LNCAP (cell line): ENCODE measurements at regions not wholly inside any gene's neighbourhood (a gene's known extent, or its start where the extent isn't known, plus 50 kb on each side); places are given as distances from the start of the nearest gene placed in this dataset.

Source experiments
- TF ChIP-seq, protein P1 (sequence below): fragments of 450-650 bp; IDR thresholded peaks from 2 replicates; pipeline ENCODE4 v1.5.1; 2017; ENCODE audit warnings: mild to moderate bottlenecking

DNA sequence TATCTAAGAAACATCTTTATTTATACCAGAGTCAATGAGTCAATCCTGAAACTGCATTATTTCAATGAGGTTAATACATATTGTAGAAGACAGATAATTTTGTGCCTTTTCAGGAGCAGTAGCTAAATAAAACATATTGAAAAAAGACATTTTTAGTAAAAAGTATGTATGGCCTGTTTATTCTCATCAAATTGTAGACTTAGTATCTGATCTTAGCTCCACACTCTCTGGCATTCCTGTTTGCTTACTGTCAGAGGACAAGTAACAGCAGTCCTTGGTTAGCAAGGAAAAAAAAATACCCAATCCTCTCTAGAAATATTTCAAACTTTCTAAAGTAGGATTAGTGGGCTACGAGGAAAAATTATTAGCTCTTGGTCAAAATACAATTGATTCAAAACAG, 50.5 kb upstream of the GUCY1A1 start:
- TF ChIP-seq, protein P1, sequence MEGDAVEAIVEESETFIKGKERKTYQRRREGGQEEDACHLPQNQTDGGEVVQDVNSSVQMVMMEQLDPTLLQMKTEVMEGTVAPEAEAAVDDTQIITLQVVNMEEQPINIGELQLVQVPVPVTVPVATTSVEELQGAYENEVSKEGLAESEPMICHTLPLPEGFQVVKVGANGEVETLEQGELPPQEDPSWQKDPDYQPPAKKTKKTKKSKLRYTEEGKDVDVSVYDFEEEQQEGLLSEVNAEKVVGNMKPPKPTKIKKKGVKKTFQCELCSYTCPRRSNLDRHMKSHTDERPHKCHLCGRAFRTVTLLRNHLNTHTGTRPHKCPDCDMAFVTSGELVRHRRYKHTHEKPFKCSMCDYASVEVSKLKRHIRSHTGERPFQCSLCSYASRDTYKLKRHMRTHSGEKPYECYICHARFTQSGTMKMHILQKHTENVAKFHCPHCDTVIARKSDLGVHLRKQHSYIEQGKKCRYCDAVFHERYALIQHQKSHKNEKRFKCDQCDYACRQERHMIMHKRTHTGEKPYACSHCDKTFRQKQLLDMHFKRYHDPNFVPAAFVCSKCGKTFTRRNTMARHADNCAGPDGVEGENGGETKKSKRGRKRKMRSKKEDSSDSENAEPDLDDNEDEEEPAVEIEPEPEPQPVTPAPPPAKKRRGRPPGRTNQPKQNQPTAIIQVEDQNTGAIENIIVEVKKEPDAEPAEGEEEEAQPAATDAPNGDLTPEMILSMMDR = no peak

DNA sequence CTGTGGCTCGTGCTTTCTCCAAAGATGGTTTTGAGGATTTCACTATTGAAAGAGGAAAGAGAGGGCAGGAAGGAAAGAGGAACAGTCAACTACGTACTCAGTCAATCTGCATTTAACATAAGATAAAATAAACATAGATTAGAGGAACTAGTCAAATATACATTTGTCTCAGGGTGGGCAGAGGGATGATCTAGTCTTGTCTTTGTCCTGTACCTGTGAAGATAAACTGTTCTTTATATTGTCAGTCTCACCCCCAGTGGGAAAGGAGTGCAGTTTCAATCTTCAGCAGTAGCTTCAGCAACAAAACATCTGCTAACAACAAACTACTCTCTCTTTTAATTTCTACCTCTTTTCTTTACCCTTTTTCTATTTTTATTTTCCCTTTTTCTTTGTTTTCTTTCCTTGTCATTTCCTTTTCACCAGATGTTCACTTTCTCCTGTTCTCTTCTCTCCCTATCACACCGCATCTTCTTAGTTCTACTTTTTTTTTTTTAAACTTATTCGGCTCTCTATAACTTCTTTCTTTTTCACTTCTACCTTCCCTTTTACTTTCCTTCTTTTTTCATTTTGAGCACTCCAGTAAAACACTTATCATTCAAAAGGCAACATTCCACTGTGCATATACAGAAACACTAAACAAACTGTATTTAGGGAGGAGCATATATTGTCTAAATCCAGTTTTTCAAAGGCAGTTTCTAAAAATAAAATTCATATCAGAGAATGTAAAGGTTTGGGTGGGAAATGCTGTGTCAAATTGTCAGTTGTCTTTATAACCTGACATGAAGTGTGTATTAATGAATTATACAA, 51.4 kb upstream of the GUCY1A1 start:
- TF ChIP-seq, protein P1 = no peak

DNA sequence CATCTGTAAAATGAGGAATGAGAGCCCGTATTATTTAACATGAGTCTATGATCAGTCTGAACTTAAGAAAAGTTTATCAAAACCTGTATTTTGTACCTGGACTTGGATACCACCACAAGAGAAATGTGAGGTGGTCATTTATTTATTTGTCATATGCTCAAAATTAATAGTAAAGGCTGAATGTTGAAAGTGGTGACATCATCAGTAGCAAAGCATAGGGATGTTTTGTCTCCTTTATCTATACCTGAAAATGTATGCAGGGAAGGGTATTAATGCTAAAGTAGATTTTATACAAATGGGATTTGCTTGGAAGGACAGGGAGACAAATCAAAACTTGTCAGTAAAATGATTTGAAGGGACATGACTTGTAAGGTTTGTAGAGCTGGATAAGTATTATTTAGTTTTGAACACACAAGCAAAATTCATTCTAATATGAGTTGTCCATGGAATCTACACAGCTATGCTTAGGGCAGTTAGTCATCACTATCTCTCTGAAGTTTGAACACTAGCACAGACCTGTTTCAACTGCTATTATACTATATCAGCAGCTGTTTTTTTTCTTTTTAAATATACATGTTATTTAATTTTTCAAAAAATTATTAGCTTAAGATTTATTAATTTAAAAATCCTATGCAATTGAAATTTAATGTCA, 52.4 kb upstream of the GUCY1A1 start:
- TF ChIP-seq, protein P1 = no peak

DNA sequence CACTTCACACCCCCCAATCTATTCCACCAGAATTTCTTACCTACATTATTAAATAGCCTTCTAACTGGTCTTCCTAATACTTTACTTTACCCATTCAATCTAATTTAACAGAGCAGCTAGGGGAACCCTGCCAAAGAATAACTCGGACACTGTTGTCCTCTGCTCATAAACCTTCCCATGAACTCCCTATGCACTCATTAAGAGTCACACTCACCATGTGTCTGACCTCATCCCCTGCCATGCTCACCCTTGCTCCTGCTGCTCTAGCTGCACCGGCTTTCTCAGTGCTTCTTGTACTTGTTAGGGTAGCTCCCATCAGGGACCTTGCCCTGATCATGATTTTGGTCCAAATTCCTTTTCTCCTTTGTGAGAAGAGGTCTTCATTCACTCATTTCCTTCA, 54.6 kb upstream of the GUCY1A1 start:
- TF ChIP-seq, protein P1 = no peak

DNA sequence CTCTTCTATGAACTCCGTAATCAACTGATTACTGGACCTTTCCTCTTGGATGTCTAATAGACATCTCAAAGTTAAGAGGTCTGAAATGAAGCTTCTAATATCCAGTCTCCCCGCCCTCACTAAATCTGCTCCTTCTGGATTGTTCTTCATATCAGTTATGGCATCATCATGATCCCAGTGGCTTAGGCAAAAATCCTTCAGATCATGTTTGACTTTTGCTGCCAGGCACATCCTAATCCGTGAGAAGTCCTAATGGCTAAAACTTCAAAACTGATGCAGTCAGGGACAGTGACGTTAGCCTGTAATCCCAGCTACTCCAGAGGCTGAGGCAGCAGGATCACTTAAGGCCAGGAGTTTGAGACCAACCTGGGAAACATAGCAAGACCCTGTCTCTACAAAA, 55.1 kb upstream of the GUCY1A1 start:
- TF ChIP-seq, protein P1 = no peak

DNA sequence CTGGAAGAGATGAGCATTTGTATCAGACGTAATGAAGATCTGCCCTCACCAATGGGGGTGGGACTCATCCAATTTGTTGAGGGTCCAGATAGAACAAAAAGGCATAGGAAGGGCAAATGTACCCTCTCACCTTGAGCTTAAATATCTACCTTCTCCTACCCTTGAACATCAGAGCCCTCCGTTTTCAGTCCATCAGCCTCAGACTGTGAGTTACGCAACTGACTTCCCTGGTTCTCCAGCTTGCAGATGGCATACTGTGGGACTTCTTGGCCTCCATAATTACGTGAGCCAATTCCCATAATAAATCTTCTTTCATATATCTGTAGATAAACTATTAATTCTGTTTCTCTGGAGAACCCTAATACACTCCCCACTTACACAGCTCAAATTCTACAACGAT, 56.5 kb upstream of the GUCY1A1 start:
- TF ChIP-seq, protein P1 = no peak

DNA sequence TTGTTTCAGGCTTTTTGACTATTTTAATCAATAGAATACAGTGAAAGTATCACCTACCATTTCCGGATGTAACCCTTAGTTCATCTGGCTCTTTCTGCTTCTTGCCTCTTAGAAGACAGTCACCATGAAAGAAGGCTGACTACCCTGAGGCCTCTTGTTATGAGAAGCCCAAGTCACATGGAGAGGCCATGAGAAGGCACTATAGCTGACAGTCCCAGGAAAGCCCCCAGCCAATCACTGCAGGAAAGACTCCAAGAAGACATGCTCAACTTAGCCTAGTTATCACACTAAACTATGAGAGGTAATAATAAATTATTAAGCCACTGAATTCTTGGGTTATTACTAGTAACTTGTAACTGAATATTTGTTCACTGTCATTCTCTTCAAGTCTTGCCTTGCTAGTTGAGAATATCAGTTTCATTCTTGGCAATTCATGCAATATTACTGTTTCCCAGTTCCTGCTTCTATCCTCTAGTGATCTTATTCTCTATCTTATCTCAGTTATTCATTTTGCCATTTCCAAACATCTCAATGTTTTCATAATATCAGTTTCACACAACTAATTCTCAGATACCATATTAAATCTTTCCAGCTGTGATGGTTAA, 57.1 kb upstream of the GUCY1A1 start:
- TF ChIP-seq, protein P1 = no peak
